COLO668 (cell line): ENCODE measurements at regions not wholly inside any gene's neighbourhood (a gene's known extent, or its start where the extent isn't known, plus 50 kb on each side); places are given as distances from the start of the nearest gene placed in this dataset.
"Not testable (repeated sequence)": the region's sequence is repeated elsewhere in the genome, so short reads cannot be mapped to it uniquely, and the experiment has no call there.

Source experiments
- DNase-seq: peaks from one replicate; lab custom pipeline; 2025; ENCODE audit not compliant: unreplicated experiment; lab: John Stamatoyannopoulos, UW

DNA sequence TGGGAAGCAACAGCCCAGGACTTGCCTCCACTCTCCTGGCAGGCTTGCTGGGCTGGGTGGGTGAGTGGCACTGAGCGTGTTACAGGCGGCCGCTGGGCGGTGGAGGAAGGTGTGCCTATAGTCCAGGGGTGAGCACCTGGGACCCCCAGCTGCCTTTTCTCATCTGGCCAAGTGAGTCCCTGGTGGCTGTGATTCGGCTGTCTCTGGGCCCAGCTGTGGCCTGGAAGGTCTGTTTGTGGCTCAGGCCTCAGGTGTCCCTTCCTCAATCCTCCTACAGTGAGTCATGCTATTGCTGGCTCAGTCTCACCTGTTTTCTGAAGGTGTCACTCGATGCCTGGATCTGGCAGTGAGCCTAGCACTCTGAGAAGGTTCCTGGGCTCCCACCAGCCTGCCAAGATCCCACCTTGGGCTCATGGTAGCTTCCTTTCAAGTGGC lies 564.2 kb downstream of the PTPRU start:
- no peak for DNase-seq

DNA sequence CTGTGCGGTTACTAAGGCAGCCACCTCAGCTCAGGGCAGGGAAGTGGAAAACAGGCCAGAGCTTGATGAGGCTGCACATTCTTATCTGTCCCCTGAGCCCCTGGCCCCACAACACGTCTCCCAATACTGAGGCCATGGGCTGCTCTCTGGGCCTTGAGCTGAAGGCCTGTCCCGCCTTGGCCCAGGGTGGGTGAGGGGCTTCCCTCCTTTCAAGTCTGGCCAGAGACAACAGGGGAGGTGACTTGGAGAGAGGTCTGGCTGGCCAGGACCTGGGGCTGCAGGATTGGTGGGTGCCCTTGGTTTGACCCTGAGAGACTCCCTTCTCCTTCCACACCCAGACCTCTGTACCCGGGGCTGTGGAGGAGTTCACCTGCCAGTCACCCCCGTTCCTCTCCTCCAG lies 563.8 kb downstream of the PTPRU start:
- no peak for DNase-seq

GRCh38 chr1:29798699-29799566 lies 562.6 kb downstream of the PTPRU start:
- no peak for DNase-seq

DNA sequence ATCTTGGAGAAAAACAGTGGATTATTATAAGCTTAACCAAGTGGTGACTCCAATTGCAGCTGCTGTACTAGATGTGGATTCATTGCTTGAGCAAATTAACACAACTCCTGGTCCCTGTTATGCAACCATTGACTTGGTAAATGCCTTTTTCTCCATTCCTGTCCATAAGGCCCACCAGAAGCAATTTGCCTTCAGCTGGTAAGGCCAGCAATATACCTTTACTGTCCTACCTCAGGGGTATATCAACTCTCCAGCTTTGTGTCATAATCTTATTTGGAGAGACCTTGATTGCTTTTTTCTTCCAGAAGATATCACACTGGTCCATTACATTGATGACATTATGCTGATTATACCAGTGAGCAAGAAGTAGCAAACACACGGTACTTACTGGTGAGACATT lies 560.8 kb downstream of the PTPRU start:
- DNase-seq, result not testable (repeated sequence)

DNA sequence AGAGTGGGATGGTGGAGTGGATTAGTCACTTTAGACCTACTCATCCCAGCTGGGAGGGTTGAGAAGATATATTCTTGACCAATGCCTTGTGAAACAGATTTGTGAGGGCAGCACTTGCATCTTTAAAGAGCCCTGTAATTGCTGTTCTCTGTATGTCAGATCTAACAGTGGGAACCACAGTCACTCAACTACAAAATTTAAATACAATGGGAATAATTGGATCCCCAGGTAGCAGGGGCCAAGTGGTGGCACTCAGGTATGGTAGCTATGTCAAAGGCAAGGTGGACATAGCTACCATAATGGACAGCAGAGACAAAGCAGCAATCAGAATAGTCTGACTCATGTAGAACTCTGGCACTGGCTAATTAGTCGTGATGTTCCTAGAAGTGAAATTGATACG lies 559.6 kb downstream of the PTPRU start:
- DNase-seq, result not testable (repeated sequence)

GRCh38 chr1:29793653-29794348 lies 557.5 kb downstream of the PTPRU start:
- DNase-seq, result no peak

DNA sequence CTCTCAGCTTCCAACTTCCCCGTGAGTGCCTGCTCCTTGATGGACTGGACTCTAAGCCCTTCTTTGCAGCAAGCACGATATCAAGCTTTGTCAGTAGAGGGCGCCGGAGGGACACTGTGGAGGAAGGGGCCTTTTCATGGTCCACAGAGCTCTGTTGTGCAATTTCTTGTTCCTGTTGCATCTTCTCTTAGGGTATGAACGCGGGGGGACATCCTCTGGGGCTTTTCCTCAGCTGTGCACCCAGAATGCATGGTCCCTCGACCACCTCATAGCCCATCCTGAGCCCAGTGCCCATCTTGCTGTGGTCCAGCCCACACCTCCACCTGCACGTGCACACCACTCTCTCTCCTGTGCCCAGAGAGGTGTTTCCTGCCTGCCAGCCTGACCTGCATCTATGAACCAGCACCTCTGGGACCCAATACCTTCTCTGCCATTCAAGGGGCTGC lies 556.8 kb downstream of the PTPRU start:
- DNase-seq, result peak; percentile 82

DNA sequence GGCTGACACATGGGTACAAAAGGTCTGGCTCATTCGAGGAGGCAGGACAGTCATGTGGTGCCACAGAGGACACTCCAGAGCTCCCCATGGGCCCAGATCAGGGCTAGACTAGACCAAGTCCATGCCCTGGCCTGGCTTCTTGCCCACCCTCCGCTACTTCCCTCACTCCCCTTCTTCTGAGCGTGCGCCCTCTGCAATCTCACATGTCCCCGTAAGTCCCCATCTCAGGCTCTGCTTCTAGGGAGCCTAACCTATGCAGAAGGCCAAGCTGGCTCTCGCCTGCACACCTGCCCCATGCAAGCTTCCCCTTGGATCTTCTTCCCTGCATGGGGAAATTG lies 553.6 kb downstream of the PTPRU start:
- no peak for DNase-seq

DNA sequence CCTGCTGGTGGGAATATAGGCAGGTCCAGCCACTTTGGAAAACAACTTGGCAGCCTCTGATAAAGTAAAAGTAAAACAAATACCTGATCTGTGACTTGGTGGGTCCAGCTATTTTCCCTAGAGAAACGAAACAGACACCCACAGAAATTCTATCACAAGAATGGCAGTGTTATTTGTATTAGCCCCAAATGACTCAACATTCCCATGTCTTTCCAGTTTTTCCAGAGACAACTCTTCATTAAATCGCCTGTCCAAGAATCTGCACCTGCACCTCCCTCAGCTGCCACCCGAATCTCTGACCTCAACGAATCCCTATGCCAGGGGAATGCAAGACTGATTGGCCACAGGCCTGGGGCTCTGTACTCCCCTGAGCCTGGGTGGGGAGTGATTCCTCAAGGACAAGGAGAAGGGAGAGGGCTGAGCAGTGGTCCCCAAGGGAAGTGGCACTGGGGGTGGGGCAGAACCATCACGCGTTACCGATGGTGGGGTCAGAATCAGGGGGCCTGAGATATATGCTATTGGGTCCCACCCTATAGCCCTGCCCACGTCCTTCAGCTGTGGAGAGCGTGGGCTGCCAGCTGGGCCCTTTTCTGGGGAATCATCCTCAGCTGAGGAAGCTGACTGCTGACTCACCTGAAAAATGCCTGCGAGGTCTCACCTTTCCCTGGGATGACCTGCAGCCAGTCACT lies 553.0 kb downstream of the PTPRU start:
- no peak for DNase-seq

DNA sequence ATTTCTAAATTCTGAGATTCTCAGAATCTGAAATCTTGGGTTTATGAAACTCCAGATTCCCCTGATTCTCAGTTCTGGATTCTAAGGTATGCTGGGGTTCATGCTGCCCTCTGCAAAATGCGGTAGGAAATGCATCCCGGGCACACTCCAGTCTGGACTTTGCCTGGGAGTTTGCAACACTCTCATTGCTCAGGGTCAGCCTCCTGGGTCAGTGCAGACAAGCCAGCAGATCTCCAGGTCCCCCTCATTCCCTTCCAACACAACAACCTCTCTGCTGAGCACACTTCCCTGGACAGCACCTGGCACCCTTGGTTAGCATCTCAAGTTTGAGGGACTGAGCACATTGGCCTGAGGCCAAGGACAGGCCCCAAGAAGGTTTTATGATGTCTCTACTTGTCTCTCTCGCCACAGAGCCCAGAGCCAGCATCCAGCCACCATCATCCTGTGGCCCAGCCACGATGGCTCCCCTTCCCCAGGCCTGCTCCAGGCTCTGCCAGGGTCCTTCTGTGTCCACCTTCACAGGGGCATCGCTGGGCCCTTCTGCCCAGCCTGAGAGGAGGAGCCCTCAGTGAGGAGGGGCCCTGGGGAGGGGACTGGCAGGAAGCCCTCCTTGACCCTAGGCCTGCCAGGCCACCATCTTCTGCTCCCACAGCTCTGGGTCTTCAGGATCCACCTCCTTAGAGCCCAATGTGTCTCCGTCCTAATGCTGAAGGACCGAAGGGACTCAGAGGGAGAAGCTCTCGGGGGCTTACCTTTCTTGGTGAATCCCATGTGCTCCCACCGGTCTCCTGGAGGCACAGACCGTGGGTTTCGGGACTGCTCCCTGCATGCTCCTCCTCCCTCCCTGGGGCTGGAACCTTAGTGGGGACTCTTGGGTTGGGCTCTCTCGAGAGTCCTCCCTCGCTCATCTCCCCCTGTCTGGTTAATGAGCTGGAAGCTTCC lies 550.7 kb downstream of the PTPRU start:
- DNase-seq, result no peak

GRCh38 chr1:29786195-29786594 lies 549.9 kb downstream of the PTPRU start:
- DNase-seq, result no peak

DNA sequence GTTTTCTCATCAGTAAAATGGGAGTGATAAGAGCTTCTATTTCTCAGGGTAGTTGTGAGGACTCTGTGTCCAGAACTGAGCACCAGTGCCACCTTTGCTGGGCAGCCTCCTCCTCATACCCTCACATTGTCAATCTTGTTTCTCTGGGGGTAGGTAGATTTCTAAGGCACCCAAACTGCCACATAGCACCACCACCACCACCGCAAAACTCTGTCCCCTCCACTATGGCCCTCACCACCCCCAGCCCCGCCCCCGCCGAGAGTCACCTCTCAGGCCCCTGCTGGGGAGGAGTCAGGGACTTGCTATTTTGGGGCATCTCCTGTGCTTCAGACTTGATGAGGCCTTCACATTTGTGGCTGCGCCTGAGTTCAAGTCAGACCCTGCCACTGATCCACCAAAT lies 549.2 kb downstream of the PTPRU start:
- DNase-seq, result no peak

GRCh38 chr1:29785137-29785527 lies 548.8 kb downstream of the PTPRU start:
- no peak for DNase-seq

DNA sequence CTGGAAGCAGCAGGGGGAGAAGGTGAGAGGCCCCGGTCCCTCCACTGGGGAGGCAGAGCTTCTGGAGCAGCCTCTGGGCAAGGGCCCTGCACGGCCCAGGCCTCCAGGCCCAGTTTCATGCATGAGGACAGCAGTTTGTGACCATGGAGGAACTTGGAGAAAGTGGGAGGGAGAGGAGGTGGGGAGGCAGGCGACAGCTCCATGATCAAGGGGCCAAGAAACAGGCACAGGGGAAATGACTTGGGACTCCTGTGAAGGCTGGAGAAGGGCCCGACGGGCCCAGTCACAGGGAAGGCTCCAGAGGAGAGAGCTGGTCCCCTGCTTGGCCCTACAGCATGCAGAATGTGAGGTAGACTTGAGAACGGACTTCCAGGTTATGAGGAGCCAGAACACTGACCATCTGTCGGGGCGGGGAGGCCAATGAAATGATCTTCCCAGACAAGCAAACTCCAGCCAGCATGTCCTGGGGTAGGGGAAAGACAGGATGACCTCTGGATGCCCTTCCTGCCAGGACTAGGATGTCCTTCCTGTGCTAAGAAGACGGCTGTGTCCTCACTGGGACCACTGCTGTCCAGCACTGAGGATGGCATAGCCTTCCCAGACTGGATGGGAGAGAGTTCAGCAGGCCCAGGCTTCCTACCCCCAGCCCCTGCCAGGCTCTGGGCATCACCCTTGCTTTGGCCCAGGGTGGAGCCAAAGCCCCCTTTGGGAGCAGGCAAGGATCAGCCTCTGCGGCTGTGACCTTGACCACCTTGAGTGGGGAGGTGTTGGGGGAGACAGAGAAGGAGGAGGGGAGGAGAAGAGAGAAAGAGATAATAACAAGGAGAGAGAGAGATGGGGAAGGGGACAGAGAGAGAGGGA lies 548.2 kb downstream of the PTPRU start:
- DNase-seq, result no peak

DNA sequence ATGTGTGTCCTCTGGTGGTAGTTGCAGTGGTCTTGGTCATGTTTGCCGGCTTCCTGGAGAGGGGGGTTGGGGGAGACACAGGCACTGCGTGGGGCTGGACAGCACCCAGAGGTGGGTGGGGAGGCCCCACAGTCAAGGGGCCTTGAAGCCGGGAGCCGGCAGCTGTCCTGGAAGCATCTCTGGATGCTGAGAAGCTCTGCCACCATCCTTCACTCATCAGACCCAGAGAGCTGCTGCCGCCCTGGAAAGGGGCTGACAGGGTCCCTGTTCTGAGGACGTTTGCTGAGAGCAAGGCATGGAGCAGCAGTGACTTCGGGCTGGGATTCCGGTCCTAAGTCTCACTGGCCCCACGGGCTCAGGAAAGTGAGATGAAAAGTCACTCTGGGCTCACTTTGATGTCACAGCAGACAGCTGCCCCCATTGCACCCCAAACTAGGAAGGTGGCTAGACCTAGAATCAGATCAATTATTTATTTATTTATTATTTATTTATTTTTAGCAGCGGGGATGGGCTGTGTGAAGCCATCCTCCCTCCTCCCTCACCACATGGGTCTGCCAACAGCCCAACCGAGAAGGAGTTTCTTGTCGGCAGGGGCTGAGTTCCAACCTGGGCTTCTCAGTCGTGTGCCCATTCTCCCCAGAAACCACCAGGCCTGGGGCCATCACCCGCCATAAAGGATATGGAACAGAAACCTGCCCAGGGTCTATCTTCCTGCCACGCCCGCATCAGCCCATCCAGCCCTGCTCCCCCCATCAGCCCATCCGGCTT lies 547.4 kb downstream of the PTPRU start:
- no peak for DNase-seq

- no peak for DNase-seq
Observed at GRCh38 chr1:29782846-29783507, 546.7 kb downstream of the PTPRU start.

DNA sequence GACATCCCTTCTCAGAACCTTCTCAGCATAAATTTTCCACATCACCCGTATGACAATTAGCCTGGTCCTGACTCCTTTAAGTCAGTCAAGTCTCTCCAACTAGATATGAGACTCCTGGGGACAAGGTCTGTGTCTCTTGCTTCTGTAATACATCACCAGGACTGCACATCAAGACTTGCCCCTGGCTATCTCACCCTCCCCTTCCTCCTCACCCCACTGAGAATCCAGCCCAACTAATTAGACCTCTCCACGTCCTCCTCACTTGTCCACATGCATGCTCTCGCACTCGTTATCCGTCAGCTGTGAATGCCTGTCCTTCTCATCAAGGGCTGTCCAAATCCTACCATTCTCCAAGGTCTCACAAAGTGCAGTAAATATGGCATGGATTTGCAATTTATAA lies 542.8 kb downstream of the PTPRU start:
- no peak for DNase-seq

- DNase-seq, result no peak
Observed at GRCh38 chr1:29777522-29777921, 541.2 kb downstream of the PTPRU start.

- no peak for DNase-seq
Observed at GRCh38 chr1:29774355-29774754, 538.0 kb downstream of the PTPRU start.
